ENCODE measurements at regions not wholly inside any gene's neighbourhood (a gene's known extent, or its start where the extent isn't known, plus 50 kb on each side); places are given as distances from the start of the nearest gene placed in this dataset.

DNA sequence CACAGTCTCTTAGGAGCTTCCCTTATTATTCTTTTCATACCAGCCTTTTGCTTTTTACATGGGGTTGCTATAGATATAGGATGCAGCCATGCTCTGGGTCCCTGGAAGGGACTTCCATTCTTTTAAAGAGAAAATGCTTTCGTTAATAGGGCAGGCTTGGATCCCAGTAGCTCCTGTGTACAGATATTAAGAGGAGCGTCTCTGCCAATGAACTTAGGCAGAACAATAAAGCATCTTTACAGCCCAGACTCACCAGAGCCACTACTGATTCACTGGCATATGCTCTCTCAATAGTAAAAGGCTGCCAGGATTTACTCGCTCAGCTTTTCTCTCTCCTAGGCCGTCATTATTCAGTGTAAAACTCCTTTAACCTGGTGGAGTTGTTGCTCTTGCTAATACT, 1385.4 kb upstream of the PIK3C3 start:
- TF ChIP-seq YY1 (IDR thresholded peaks at IDR 0.05; ENCODE audit: insufficient read depth, insufficient read length) (no peak), ZNF274 (IDR thresholded peaks at IDR 0.05; ENCODE audit: low read depth, low read length) (no peak)

Data from NT2/D1 (cell line).